ENCODE measurements at regions not wholly inside any gene's neighbourhood (a gene's known extent, or its start where the extent isn't known, plus 50 kb on each side); places are given as distances from the start of the nearest gene placed in this dataset.

- H3K36me3 ChIP-seq (ENCODE audit: control insufficient read depth, insufficient read depth, low read length) = no peaks in the 10 kb centered on the region
- H3K4me1 ChIP-seq (ENCODE audit: control insufficient read depth, extremely low read depth, insufficient read depth, low read length) = no peaks in the 10 kb centered on the region
- H3K27ac ChIP-seq (ENCODE audit: insufficient read depth, low read length) = no peak overlapping the region
- DNase-seq (ENCODE audit: low read depth in 2 of 2) = no peak
- H4K20me1 ChIP-seq (ENCODE audit: control insufficient read depth, extremely low read depth, insufficient read depth, low read length) = no peaks in the 10 kb centered on the region
- no peak overlapping the region for H3K9ac ChIP-seq (ENCODE audit: insufficient read depth, low read length)
- no peak overlapping the region for H3K4me2 ChIP-seq (ENCODE audit: extremely low read depth, insufficient read depth, low read length)
- H3K9me3 ChIP-seq (ENCODE audit: control insufficient read depth, insufficient read depth, low read depth, low read length) = peaks cover 2% of the 10 kb centered on the region
- H3K4me3 ChIP-seq (replicated peaks in 1 of 4; ENCODE audit: control extremely low read depth in 1 of 4, insufficient read depth in 1 of 4, low read depth in 3 of 4, low read length in 4 of 4) = no peak overlapping the region
- no peaks in the 10 kb centered on the region for H3K79me2 ChIP-seq (ENCODE audit: control insufficient read depth, insufficient read depth, low read length)
- no peak for TF ChIP-seq EZH2 (IDR thresholded peaks at IDR 0.05; ENCODE audit: low read length, missing control alignments)
- TF ChIP-seq, protein P1, sequence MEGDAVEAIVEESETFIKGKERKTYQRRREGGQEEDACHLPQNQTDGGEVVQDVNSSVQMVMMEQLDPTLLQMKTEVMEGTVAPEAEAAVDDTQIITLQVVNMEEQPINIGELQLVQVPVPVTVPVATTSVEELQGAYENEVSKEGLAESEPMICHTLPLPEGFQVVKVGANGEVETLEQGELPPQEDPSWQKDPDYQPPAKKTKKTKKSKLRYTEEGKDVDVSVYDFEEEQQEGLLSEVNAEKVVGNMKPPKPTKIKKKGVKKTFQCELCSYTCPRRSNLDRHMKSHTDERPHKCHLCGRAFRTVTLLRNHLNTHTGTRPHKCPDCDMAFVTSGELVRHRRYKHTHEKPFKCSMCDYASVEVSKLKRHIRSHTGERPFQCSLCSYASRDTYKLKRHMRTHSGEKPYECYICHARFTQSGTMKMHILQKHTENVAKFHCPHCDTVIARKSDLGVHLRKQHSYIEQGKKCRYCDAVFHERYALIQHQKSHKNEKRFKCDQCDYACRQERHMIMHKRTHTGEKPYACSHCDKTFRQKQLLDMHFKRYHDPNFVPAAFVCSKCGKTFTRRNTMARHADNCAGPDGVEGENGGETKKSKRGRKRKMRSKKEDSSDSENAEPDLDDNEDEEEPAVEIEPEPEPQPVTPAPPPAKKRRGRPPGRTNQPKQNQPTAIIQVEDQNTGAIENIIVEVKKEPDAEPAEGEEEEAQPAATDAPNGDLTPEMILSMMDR (conservative IDR thresholded peaks at IDR 0.05 in 1 of 2, IDR thresholded peaks at IDR 0.05 in 1 of 2; ENCODE audit: low read depth in 1 of 2, low read length in 2 of 2) = no peak
- H3K27me3 ChIP-seq (ENCODE audit: control insufficient read depth, insufficient read depth, low read length) = no peaks in the 10 kb centered on the region
- no peak overlapping the region for H2AFZ ChIP-seq (ENCODE audit: low read length)
Measured at GRCh38 chr11:134562941-134563471, 151.0 kb upstream of the B3GAT1 start.

DNA sequence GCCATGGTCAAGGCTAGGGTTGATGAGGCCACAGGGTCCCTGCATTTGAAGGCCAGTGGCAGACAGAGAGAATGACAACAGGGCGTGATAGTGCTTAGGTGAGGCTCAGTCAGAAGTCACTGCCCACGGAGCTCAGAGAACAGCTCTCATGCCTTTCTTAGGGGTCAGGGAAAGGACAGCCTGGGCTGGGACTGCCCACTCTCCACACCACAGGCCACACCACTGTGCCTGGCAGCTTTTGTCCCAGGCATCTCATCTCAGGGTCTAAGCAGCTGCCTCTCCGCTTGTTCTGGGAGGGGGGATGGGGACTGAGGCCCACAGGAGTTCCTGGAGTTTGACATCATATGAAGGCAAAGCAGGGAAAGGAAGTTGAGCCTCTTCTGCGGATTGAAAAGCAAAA, 150.2 kb upstream of the B3GAT1 start:
- TF ChIP-seq, protein P1 (conservative IDR thresholded peaks at IDR 0.05 in 1 of 2, IDR thresholded peaks at IDR 0.05 in 1 of 2; ENCODE audit: low read depth in 1 of 2, low read length in 2 of 2) = no peak
- TF ChIP-seq EZH2 (IDR thresholded peaks at IDR 0.05; ENCODE audit: low read length, missing control alignments) = no peak
- Histone ChIP-seq H3K4me2 (ENCODE audit: extremely low read depth, insufficient read depth, low read length) (no peak overlapping the region), H3K79me2 (ENCODE audit: control insufficient read depth, insufficient read depth, low read length) (no peaks in the 10 kb centered on the region), H3K4me3 (replicated peaks in 1 of 4; ENCODE audit: control extremely low read depth in 1 of 4, insufficient read depth in 1 of 4, low read depth in 3 of 4, low read length in 4 of 4) (no peak overlapping the region), H3K27me3 (ENCODE audit: control insufficient read depth, insufficient read depth, low read length) (no peaks in the 10 kb centered on the region), H3K9ac (ENCODE audit: insufficient read depth, low read length) (no peak overlapping the region), H3K4me1 (ENCODE audit: control insufficient read depth, extremely low read depth, insufficient read depth, low read length) (no peaks in the 10 kb centered on the region), H4K20me1 (ENCODE audit: control insufficient read depth, extremely low read depth, insufficient read depth, low read length) (no peaks in the 10 kb centered on the region), H2AFZ (ENCODE audit: low read length) (no peak overlapping the region), H3K36me3 (ENCODE audit: control insufficient read depth, insufficient read depth, low read length) (no peaks in the 10 kb centered on the region), H3K27ac (ENCODE audit: insufficient read depth, low read length) (no peak overlapping the region), H3K9me3 (ENCODE audit: control insufficient read depth, insufficient read depth, low read depth, low read length) (peaks cover 2% of the 10 kb centered on the region)
- no peak for DNase-seq (ENCODE audit: low read depth in 2 of 2)

DNA sequence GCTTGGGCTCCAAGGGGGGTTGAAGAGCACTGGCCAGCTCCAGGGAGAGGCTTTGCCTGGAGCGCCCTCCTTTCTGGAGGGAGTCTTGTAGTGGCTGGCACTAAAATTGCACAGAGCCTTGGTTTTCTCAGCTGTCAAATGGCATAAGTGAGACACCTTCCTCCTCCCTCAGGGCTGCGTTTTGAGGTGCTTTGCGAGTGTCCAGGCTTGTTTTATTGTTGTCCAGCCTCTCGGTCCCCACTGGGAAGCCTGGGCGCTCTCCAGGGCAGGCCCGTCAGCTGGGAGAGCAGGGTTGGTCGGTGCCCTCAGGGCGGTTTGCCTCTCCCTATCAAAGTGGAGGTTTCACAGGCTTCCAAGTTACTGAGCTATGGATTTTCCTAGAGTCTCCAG, 149.3 kb upstream of the B3GAT1 start:
- DNase-seq (ENCODE audit: low read depth in 2 of 2) = no peak
- no peak for TF ChIP-seq EZH2 (IDR thresholded peaks at IDR 0.05; ENCODE audit: low read length, missing control alignments)
- TF ChIP-seq, protein P1 (conservative IDR thresholded peaks at IDR 0.05 in 1 of 2, IDR thresholded peaks at IDR 0.05 in 1 of 2; ENCODE audit: low read depth in 1 of 2, low read length in 2 of 2) = no peak
- no peak overlapping the region for H3K4me2 ChIP-seq (ENCODE audit: extremely low read depth, insufficient read depth, low read length)
- H2AFZ ChIP-seq (ENCODE audit: low read length) = no peak overlapping the region
- H3K27me3 ChIP-seq (ENCODE audit: control insufficient read depth, insufficient read depth, low read length) = no peaks in the 10 kb centered on the region
- no peaks in the 10 kb centered on the region for H3K36me3 ChIP-seq (ENCODE audit: control insufficient read depth, insufficient read depth, low read length)
- H3K4me3 ChIP-seq (replicated peaks in 1 of 4; ENCODE audit: control extremely low read depth in 1 of 4, insufficient read depth in 1 of 4, low read depth in 3 of 4, low read length in 4 of 4) = no peak overlapping the region
- H3K9me3 ChIP-seq (ENCODE audit: control insufficient read depth, insufficient read depth, low read depth, low read length) = peaks cover 2% of the 10 kb centered on the region
- H3K9ac ChIP-seq (ENCODE audit: insufficient read depth, low read length) = no peak overlapping the region
- no peaks in the 10 kb centered on the region for H3K79me2 ChIP-seq (ENCODE audit: control insufficient read depth, insufficient read depth, low read length)
- H3K27ac ChIP-seq (ENCODE audit: insufficient read depth, low read length) = no peak overlapping the region
- H3K4me1 ChIP-seq (ENCODE audit: control insufficient read depth, extremely low read depth, insufficient read depth, low read length) = no peaks in the 10 kb centered on the region
- no peaks in the 10 kb centered on the region for H4K20me1 ChIP-seq (ENCODE audit: control insufficient read depth, extremely low read depth, insufficient read depth, low read length)
